Endothelial cell of umbilical vein (primary cell): ENCODE measurements at regions not wholly inside any gene's neighbourhood (a gene's known extent, or its start where the extent isn't known, plus 50 kb on each side); places are given as distances from the start of the nearest gene placed in this dataset.

ENCODE experiments used
- BruUV-seq: library from RNA; stranded (reverse); fragments of 400-500 nt; replicated peaks from 2 replicates; lab custom pipeline; 2021; lab: Mats Ljungman, UMichigan
- CTCF ChIA-PET: fragments of 300-600, 350-600 bp; sonication (Branson Sonifier 250); formaldehyde crosslinking; loops from one replicate; lab custom pipeline; 2021; ENCODE audit warnings: antibody characterized with exemption, inconsistent platforms; lab: Charles Lee
- POLR2A ChIA-PET: fragments of 300-600, 350-600 bp; sonication (Branson Sonifier 250); formaldehyde crosslinking; loops from one replicate; lab custom pipeline; 2021; ENCODE audit warnings: antibody characterized with exemption, inconsistent platforms; lab: Charles Lee
- DNase-seq: peaks from one replicate; pipeline ENCODE4 v3.0.0-alpha.2; 2011; ENCODE audit warnings: low read depth, low spot score
- FAIRE-seq: peaks from 2 replicates; lab custom pipeline; 2011; peaks lifted over from hg19 to GRCh38; lab: Jason Lieb, UNC
- H2AFZ ChIP-seq: 2 replicates; pipeline ENCODE4 v1.6.0; 2012; ENCODE audit warnings: low read depth, low read length, control low read depth, inconsistent platforms
- H3K27ac ChIP-seq: 2 replicates; pipeline ENCODE4 v1.5.1; 2011; ENCODE audit warnings: low read depth, mild to moderate bottlenecking, control low read depth, low read length, moderate library complexity; ENCODE audit not compliant: insufficient read depth
- H3K27me3 ChIP-seq, 2 experiments: 2 replicates each; pipeline versions ENCODE4 v1.6.0 to v1.6.1; 2011; ENCODE audit warnings: low read length in 2 of 2, mixed read lengths in 1 of 2; ENCODE audit not compliant: control insufficient read depth in 2 of 2, insufficient read depth in 2 of 2
- H3K36me3 ChIP-seq, 2 experiments: 2 replicates in 1 of 2; 3 replicates in 1 of 2; pipeline ENCODE4 v1.5.1; 2011; ENCODE audit warnings: low read length in 2 of 2, mild to moderate bottlenecking in 1 of 2, moderate library complexity in 1 of 2; ENCODE audit not compliant: control insufficient read depth in 2 of 2, insufficient read depth in 2 of 2; ENCODE audit errors: extremely low read depth in 1 of 2
- H3K4me1 ChIP-seq: 3 replicates; pipeline ENCODE4 v1.5.1; 2011; ENCODE audit warnings: mild to moderate bottlenecking, low read length; ENCODE audit not compliant: control insufficient read depth, insufficient read depth; ENCODE audit errors: extremely low read depth
- H3K4me2 ChIP-seq: 2 replicates; pipeline ENCODE4 v1.6.1; 2011; ENCODE audit warnings: low read length, control low read depth, mixed read lengths; ENCODE audit not compliant: insufficient read depth
- H3K4me3 ChIP-seq, 3 experiments: fragments of 200-600 bp in 1 of 3; sonication (generic), shearing (Covaris generic) in 1 of 3; replicated peaks in 1 of 3; 2 replicates each; pipeline ENCODE4 v1.5.1; 2011 to 2016; ENCODE audit warnings: control low read depth in 3 of 3, low read length in 3 of 3, mild to moderate bottlenecking in 2 of 3, inconsistent platforms in 1 of 3, low read depth in 1 of 3, moderate library complexity in 1 of 3; ENCODE audit not compliant: insufficient read depth in 1 of 3
- H3K79me2 ChIP-seq: 2 replicates; pipeline ENCODE4 v1.6.0; 2012; ENCODE audit warnings: low read length, inconsistent platforms; ENCODE audit not compliant: control insufficient read depth, insufficient read depth
- H3K9ac ChIP-seq: replicated peaks from 2 replicates; pipeline ENCODE3; 2011; ENCODE audit warnings: low read length, control low read depth; ENCODE audit not compliant: insufficient read depth; ENCODE audit errors: extremely low read depth
- H3K9me1 ChIP-seq: replicated peaks from 3 replicates; pipeline ENCODE4 v1.6.0; 2011; ENCODE audit warnings: mild to moderate bottlenecking, low read length; ENCODE audit not compliant: control insufficient read depth, insufficient read depth; ENCODE audit errors: extremely low read depth
- H3K9me3 ChIP-seq: replicated peaks from 2 replicates; pipeline ENCODE4 v1.5.1; 2012; ENCODE audit warnings: low read length, inconsistent platforms; ENCODE audit not compliant: control insufficient read depth, insufficient read depth
- H4K20me1 ChIP-seq: replicated peaks from 2 replicates; pipeline ENCODE3; 2011; ENCODE audit warnings: mild to moderate bottlenecking, low read length; ENCODE audit not compliant: control insufficient read depth, insufficient read depth; ENCODE audit errors: extremely low read depth
- EZH2 ChIP-seq: IDR thresholded peaks from 2 replicates; pipeline ENCODE4 v1.6.1; 2012; ENCODE audit warnings: borderline replicate concordance, low read depth, mild to moderate bottlenecking, moderate library complexity, low read length, inconsistent platforms; ENCODE audit not compliant: severe bottlenecking
- FOS ChIP-seq: IDR thresholded peaks from 2 replicates; pipeline ENCODE4 v1.6.1; 2011; ENCODE audit warnings: mild to moderate bottlenecking, low read length, moderate library complexity, borderline replicate concordance; ENCODE audit not compliant: insufficient read depth
- GATA2 ChIP-seq: IDR thresholded peaks from 2 replicates; pipeline ENCODE4 v1.7.0; 2011; ENCODE audit warnings: low read depth, mild to moderate bottlenecking, moderate library complexity, mixed read lengths, low read length; ENCODE audit not compliant: insufficient read length, insufficient read depth
- JUN ChIP-seq: IDR thresholded peaks from 2 replicates; pipeline ENCODE4 v1.6.1; 2011; ENCODE audit warnings: borderline replicate concordance, low read depth; ENCODE audit not compliant: insufficient read length, insufficient read depth
- MYC ChIP-seq: IDR thresholded peaks from one replicate; pipeline ENCODE4 v1.6.1; 2011; ENCODE audit warnings: mild to moderate bottlenecking, low read depth, low read length
- POLR2A ChIP-seq: IDR thresholded peaks from 2 replicates; pipeline ENCODE4 v1.6.1; 2012; ENCODE audit warnings: low read depth, mild to moderate bottlenecking, control low read depth, low read length
- POLR2AphosphoS5 ChIP-seq: IDR thresholded peaks from 2 replicates; pipeline ENCODE4 v1.6.1; 2012; ENCODE audit warnings: low read depth, mild to moderate bottlenecking, control low read depth, low read length, moderate library complexity; ENCODE audit not compliant: insufficient read depth
- dilution Hi-C: fragments of 300-500 bp; cut with MboI; formaldehyde crosslinking; loops from one replicate; pipeline ENCODE4 v1.15.0; 2019; ENCODE audit warnings: low sequenced_read_pairs; ENCODE audit not compliant: extremely low pct_ligation_motif_present
- intact Hi-C: fragments of 100-400 bp; cut with micrococcal nuclease; formaldehyde crosslinking; loops from one replicate; pipeline ENCODE4 v1.10.0; 2022
- TF ChIP-seq, protein P1 (sequence below), 2 donors: IDR thresholded peaks; 1 replicate in 1 of 2; 2 replicates in 1 of 2; pipeline ENCODE4 v1.5.1; 2011; ENCODE audit warnings: low read length in 2 of 2, mild to moderate bottlenecking in 2 of 2, moderate library complexity in 2 of 2, control low read depth in 1 of 2, inconsistent platforms in 1 of 2, low read depth in 1 of 2; ENCODE audit not compliant: insufficient read depth in 1 of 2; ENCODE audit errors: extremely low read depth in 1 of 2
- TF ChIP-seq, protein P2 (sequence below): IDR thresholded peaks from 2 replicates; pipeline ENCODE4 v1.6.1; 2011; ENCODE audit not compliant: insufficient read depth, insufficient read length

DNA sequence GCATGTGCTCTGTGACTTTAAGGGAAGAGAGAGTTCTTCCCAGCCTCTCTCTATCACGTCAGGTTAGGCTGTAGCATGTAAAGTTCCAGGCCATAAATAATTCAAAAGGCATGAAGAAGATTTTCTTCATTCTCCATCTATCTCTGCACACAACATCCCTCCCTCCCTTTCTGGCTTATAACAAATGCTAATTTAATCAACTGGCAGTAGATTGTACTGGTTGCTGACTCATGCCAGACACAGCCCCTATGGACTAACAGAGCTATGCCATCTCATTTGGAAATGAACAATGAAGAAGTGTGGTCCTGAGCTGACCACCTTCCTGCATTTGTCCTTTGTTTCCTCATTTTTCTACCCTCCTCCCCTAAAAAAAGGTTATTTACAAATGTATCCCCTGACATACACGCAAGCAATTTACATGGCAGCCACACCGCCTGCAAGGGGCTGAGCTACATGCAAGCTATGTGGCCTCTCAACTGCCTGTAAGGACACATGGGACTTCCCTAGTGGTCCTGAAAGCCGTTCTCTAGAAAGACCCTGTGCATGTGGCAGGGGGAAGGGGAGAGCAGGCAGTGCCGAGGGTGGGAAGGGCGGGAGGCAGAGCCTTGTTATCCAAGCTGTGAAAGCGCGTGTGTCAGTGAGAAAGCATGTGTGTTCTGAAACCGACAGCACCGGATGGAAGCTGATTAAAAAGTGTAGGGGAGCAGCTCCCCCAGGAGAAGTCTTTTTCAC, 90.9 kb upstream of the KLF7 start:
- DNase-seq (no peak), FAIRE-seq (no peak)
- no peak overlapping the region for H3K9ac ChIP-seq
- dilution Hi-C loops (no loop called here), intact Hi-C loops (no loop called here)
- no peaks in the 10 kb centered on the region for H3K27me3 ChIP-seq
- TF ChIP-seq GATA2 (no peak), FOS (peak; percentile 21)
- H3K27ac ChIP-seq, result no peak overlapping the region
- H3K4me2 ChIP-seq, result no peak overlapping the region
- H3K36me3 ChIP-seq, result no peaks in the 10 kb centered on the region
- no peaks in the 10 kb centered on the region for H3K9me1 ChIP-seq
- H3K4me1 ChIP-seq, result peaks cover 35% of the 10 kb centered on the region
- H3K9me3 ChIP-seq, result no peaks in the 10 kb centered on the region
- ChIA-PET CTCF (interaction anchor here (1.1 to 1.5 kb wide), 3 partner anchors 26 to 91 kb away, joined by 3 to 4 read pairs (median 4); partner anchors contain the start of gene KLF7), POLR2A (no interaction called here)
- H3K4me3 ChIP-seq, result no peak overlapping the region
- H3K79me2 ChIP-seq, result no peaks in the 10 kb centered on the region
- no peak overlapping the region for H2AFZ ChIP-seq
- H4K20me1 ChIP-seq, result no peaks in the 10 kb centered on the region
- BruUV-seq, result no TSS peak

DNA sequence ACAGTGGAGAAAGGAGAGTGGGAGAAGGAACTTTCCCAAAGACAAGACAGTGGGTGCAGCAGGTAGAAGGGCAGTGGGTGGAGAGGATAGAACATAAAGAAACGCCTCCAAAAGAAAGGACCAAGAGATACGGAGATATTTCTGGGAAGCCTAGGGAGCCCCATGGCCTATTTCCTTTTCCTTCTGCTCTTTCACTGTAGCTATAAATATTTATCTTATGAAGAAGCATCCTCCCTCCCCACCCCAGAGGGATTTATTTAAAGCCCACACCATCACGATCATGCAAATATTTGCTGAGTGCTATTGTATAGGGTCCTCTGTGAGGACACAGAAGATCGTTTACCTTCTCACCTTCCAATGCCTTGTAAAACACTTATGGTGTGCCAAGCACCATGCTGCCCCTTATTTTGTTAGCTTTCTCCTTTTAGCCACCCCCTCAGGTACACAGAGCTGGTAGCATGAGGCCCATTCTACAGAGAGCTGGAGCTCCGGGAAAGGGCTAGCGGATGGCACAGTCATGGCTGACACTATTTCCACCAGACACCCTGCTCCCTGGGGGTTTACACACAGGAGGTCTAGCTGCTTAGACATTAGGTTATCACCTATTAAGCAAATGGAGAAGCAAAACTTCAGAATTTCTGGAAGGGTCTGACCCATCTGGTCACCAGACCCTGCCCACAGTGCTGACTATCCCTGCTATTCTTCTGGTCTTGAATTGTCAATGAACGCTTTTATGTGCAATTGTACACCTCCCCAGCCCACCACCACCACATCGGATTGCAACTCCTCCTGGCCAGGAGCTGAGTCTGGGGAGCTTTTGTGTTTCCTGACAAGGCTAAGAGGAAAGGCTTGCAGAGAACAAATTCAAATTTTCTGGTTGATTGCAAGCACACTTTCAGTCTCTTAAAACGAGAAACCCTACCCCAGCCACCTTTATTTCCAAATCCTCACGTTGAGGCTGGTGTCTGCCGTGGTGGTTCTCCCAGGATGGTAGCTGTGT, 91.8 kb upstream of the KLF7 start:
- H4K20me1 ChIP-seq, result no peaks in the 10 kb centered on the region
- BruUV-seq, result no TSS peak
- H3K9me3 ChIP-seq, result no peaks in the 10 kb centered on the region
- FAIRE-seq (no peak), DNase-seq (no peak)
- peak overlapping the region; percentile 23 for H2AFZ ChIP-seq
- no peaks in the 10 kb centered on the region for H3K79me2 ChIP-seq
- H3K4me3 ChIP-seq, result no peak overlapping the region
- H3K9me1 ChIP-seq, result no peaks in the 10 kb centered on the region
- no peak overlapping the region for H3K9ac ChIP-seq
- CTCF ChIA-PET, result interaction anchor here (1.1 to 2.3 kb wide), 6 partner anchors 9 to 92 kb away, joined by 3 to 5 read pairs (median 4); partner anchors contain the start of gene KLF7
- TF ChIP-seq POLR2A (no peak), JUN (no peak), EZH2 (no peak), POLR2AphosphoS5 (no peak), MYC (no peak), GATA2 (no peak), FOS (no peak)
- TF ChIP-seq, protein P1, sequence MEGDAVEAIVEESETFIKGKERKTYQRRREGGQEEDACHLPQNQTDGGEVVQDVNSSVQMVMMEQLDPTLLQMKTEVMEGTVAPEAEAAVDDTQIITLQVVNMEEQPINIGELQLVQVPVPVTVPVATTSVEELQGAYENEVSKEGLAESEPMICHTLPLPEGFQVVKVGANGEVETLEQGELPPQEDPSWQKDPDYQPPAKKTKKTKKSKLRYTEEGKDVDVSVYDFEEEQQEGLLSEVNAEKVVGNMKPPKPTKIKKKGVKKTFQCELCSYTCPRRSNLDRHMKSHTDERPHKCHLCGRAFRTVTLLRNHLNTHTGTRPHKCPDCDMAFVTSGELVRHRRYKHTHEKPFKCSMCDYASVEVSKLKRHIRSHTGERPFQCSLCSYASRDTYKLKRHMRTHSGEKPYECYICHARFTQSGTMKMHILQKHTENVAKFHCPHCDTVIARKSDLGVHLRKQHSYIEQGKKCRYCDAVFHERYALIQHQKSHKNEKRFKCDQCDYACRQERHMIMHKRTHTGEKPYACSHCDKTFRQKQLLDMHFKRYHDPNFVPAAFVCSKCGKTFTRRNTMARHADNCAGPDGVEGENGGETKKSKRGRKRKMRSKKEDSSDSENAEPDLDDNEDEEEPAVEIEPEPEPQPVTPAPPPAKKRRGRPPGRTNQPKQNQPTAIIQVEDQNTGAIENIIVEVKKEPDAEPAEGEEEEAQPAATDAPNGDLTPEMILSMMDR (IDR thresholded peaks at IDR 0.05; ENCODE audit: extremely low read depth in 1 of 2, insufficient read depth in 1 of 2, low read depth in 1 of 2, low read length in 2 of 2), result no peak
- TF ChIP-seq, protein P2, sequence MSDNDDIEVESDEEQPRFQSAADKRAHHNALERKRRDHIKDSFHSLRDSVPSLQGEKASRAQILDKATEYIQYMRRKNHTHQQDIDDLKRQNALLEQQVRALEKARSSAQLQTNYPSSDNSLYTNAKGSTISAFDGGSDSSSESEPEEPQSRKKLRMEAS, result no peak
- no peaks in the 10 kb centered on the region for H3K36me3 ChIP-seq
- POLR2A ChIA-PET, result interaction anchor here (1.0 kb wide), 1 partner anchor 124 kb away, joined by 3 read pairs; no protein-coding TSS in a partner anchor
- dilution Hi-C loops (no loop called here), intact Hi-C loops (loop anchor here (1.0 kb wide), 2 partner anchors 77 to 91 kb away; no protein-coding TSS in a partner anchor)
- no peaks in the 10 kb centered on the region for H3K27me3 ChIP-seq
- H3K4me1 ChIP-seq, result peaks cover 35% of the 10 kb centered on the region
- H3K4me2 ChIP-seq, result no peak overlapping the region
- no peak overlapping the region for H3K27ac ChIP-seq
